CD4-positive, alpha-beta T cell (primary cell): ENCODE measurements at regions not wholly inside any gene's neighbourhood (a gene's known extent, or its start where the extent isn't known, plus 50 kb on each side); places are given as distances from the start of the nearest gene placed in this dataset.

Experiments
- ATAC-seq: fragments of 200-7000 bp; cut with Tn5 transposase; one replicate; pipeline ENCODE4 v1.10.0; 2022; ENCODE audit warnings: mild to moderate bottlenecking; ENCODE audit not compliant: poor library complexity
- CTCF ChIA-PET: fragments of 350-600 bp; sonication (Branson Sonifier 250); formaldehyde crosslinking; loops from one replicate; lab custom pipeline; 2021; ENCODE audit warnings: antibody characterized with exemption, inconsistent platforms; lab: Charles Lee
- POLR2A ChIA-PET: fragments of 350-600 bp; sonication (Branson Sonifier 250); formaldehyde crosslinking; loops from one replicate; lab custom pipeline; 2021; ENCODE audit warnings: antibody characterized with exemption, inconsistent platforms; lab: Charles Lee
- DNase-seq, 14 experiments: peaks; one replicate each; pipeline ENCODE4 v3.0.0-alpha.2; 2013 to 2020; ENCODE audit warnings: mixed read lengths in 2 of 14
- H3K27ac ChIP-seq, 2 donors: one replicate each; pipeline versions ENCODE4 v1.5.1 to v1.7.0; 2013; ENCODE audit warnings: low read length in 2 of 2, low read depth in 1 of 2, mild to moderate bottlenecking in 1 of 2
- H3K27me3 ChIP-seq, 2 experiments: 1 replicate in 1 of 2; 2 replicates in 1 of 2; pipeline versions ENCODE4 v1.6.1 to v1.7.0; 2013; ENCODE audit warnings: low read length in 2 of 2, control low read depth in 1 of 2, mild to moderate bottlenecking in 1 of 2, moderate library complexity in 1 of 2; ENCODE audit not compliant: insufficient read depth in 2 of 2, control insufficient read depth in 1 of 2
- H3K36me3 ChIP-seq: one replicate; pipeline ENCODE4 v1.6.1; 2013; ENCODE audit warnings: low read length, control low read depth; ENCODE audit not compliant: insufficient read depth
- H3K4me1 ChIP-seq: one replicate; pipeline ENCODE4 v1.6.1; 2013; ENCODE audit warnings: low read length, control low read depth; ENCODE audit not compliant: insufficient read depth
- H3K4me3 ChIP-seq: one replicate; pipeline ENCODE4 v1.5.1; 2013; ENCODE audit warnings: mild to moderate bottlenecking, low read length, moderate library complexity
- H3K9me3 ChIP-seq, 2 experiments: 1 replicate in 1 of 2; 2 replicates in 1 of 2; pipeline versions ENCODE4 v1.6.1 to v1.7.0; 2013; ENCODE audit warnings: low read length in 2 of 2, mild to moderate bottlenecking in 2 of 2, control low read depth in 1 of 2, moderate library complexity in 1 of 2; ENCODE audit not compliant: control insufficient read depth in 1 of 2, insufficient read depth in 1 of 2
- H3K27ac Mint-ChIP-seq: one replicate; pipeline ENCODE4 v1.8.0; 2020; ENCODE audit warnings: mixed read lengths
- H3K27me3 Mint-ChIP-seq: one replicate; pipeline ENCODE4 v1.8.0; 2021; ENCODE audit warnings: mixed read lengths
- H3K36me3 Mint-ChIP-seq: one replicate; pipeline ENCODE4 v1.8.0; 2021; ENCODE audit warnings: low read depth, mixed read lengths
- H3K4me1 Mint-ChIP-seq: one replicate; pipeline ENCODE4 v1.8.0; 2021; ENCODE audit warnings: low read depth, mixed read lengths
- H3K4me3 Mint-ChIP-seq: one replicate; pipeline ENCODE4 v1.8.0; 2020; ENCODE audit warnings: mild to moderate bottlenecking, mixed read lengths
- H3K9me3 Mint-ChIP-seq: one replicate; pipeline ENCODE4 v1.8.0; 2020; ENCODE audit warnings: mixed read lengths
- intact Hi-C, 2 experiments: fragments of 100-400 bp; cut with DNase I in 1 of 2; cut with micrococcal nuclease in 1 of 2; formaldehyde crosslinking; loops; one replicate each; pipeline versions ENCODE4 v1.15.1 to v1.9.0; 2023 to 2025; cut with DNase I, micrococcal nuclease
- TF ChIP-seq, protein P1 (sequence below): fragments of 200-600 bp; IDR thresholded peaks from one replicate; pipeline ENCODE4 v1.8.0; 2022; ENCODE audit warnings: antibody characterized with exemption, mild to moderate bottlenecking

DNA sequence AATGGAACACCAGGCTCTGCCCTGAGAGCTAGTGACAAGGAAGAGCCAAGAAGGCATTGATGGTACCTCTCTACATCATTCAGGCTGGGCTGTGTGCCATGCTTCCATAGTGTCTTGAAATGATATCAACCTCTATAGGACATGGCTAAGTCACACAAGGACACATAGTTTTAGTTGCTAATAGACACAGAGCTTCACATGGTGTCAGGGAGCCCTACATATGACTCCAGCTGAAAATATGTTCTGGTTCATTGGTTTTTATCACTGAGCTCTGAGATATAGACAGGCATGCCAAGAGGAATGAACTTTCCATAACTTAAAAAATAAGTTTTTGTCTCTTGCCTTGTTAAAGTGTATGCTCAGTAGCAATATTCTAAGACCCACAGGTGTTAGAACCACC, 72.1 kb upstream of the PRKG2 start:
- CTCF ChIA-PET = no interaction called here
- no peak overlapping the region for H3K4me3 Mint-ChIP-seq

DNA sequence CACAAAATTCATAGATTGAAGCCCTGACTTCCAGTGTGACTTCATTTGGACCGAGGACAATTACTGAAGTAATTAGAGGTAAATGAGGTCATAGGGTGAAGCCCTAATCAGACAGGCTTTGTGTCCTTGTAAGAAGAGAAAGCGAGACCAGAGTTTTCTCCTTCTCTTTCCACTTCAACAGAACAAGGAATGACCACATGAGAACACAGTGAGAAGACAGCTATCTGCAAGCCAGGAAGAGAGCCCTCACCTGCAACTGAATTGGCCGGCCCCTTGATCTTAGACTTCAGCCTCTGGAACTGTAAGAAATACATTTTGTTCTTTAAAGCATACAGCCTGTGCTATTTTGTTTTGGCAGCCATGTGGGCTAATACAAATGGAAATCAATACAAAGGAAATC, 67.1 kb upstream of the PRKG2 start:
- Histone ChIP-seq H3K27me3 (peaks cover 0 to 4% of the 10 kb centered on the region in 2 experiments), H3K4me3 (no peak overlapping the region), H3K36me3 (no peaks in the 10 kb centered on the region), H3K27ac (no peak overlapping the region), H3K4me1 (no peaks in the 10 kb centered on the region), H3K9me3 (no peaks in the 10 kb centered on the region)
- Mint-ChIP-seq H3K27ac (no peak overlapping the region), H3K4me1 (no peaks in the 10 kb centered on the region), H3K27me3 (peaks cover 15% of the 10 kb centered on the region), H3K4me3 (no peak overlapping the region), H3K36me3 (no peaks in the 10 kb centered on the region), H3K9me3 (no peaks in the 10 kb centered on the region)
- no peak for ATAC-seq
- intact Hi-C loops = no loop called here
- ChIA-PET CTCF (no interaction called here), POLR2A (no interaction called here)
- TF ChIP-seq, protein P1, sequence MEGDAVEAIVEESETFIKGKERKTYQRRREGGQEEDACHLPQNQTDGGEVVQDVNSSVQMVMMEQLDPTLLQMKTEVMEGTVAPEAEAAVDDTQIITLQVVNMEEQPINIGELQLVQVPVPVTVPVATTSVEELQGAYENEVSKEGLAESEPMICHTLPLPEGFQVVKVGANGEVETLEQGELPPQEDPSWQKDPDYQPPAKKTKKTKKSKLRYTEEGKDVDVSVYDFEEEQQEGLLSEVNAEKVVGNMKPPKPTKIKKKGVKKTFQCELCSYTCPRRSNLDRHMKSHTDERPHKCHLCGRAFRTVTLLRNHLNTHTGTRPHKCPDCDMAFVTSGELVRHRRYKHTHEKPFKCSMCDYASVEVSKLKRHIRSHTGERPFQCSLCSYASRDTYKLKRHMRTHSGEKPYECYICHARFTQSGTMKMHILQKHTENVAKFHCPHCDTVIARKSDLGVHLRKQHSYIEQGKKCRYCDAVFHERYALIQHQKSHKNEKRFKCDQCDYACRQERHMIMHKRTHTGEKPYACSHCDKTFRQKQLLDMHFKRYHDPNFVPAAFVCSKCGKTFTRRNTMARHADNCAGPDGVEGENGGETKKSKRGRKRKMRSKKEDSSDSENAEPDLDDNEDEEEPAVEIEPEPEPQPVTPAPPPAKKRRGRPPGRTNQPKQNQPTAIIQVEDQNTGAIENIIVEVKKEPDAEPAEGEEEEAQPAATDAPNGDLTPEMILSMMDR = no peak
- no peak for DNase-seq

More for the DNA sequence above, 72.1 kb upstream of the PRKG2 start:
- Mint-ChIP-seq H3K9me3 (no peaks in the 10 kb centered on the region), H3K27me3 (peaks cover 29% of the 10 kb centered on the region), H3K27ac (no peak overlapping the region), H3K36me3 (no peaks in the 10 kb centered on the region), H3K4me1 (no peaks in the 10 kb centered on the region)
- Histone ChIP-seq H3K36me3 (no peaks in the 10 kb centered on the region), H3K4me1 (no peaks in the 10 kb centered on the region), H3K27ac (no peak overlapping the region), H3K4me3 (no peak overlapping the region), H3K27me3 (peaks cover 0 to under 1% of the 10 kb centered on the region in 2 experiments), H3K9me3 (no peaks in the 10 kb centered on the region)
- intact Hi-C loops = no loop called here
- ATAC-seq (no peak), DNase-seq (no peak)
- TF ChIP-seq, protein P1 = no peak
- POLR2A ChIA-PET = interaction anchor here (1.0 kb wide), 1 partner anchor 8 kb away, joined by 3 read pairs; no protein-coding TSS in a partner anchor

DNA sequence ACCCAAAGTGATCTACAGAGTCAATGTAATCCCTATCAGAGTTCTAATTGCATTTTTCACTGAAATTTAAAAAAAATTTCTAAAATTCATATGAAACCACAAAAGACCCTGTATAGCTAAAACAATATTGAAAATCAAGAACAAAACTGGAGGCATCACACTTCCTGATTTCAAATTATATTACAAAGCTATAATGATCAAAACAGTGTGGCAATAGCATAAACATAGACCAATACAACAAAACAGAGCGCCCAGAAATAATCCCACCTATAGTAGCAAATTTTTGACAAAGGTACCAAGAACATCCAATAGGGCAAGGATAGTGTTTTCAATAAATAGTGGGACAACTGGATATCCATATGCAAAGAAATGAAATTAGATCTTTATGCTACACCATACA, 59.4 kb upstream of the PRKG2 start:
- H3K27me3 Mint-ChIP-seq = peaks cover 7% of the 10 kb centered on the region
- ChIA-PET CTCF (no interaction called here), POLR2A (no interaction called here)
- H3K4me3 Mint-ChIP-seq = no peak overlapping the region
- H3K9me3 ChIP-seq = peaks cover 0 to 6% of the 10 kb centered on the region in 2 experiments
- peaks cover 3% of the 10 kb centered on the region for H3K9me3 Mint-ChIP-seq
- no peaks in the 10 kb centered on the region for H3K36me3 ChIP-seq
- H3K4me1 ChIP-seq = no peaks in the 10 kb centered on the region
- no peaks in the 10 kb centered on the region for H3K36me3 Mint-ChIP-seq
- intact Hi-C loops = no loop called here
- H3K27ac ChIP-seq = no peak overlapping the region
- no peaks in the 10 kb centered on the region for H3K27me3 ChIP-seq
- no peak overlapping the region for H3K27ac Mint-ChIP-seq
- no peaks in the 10 kb centered on the region for H3K4me1 Mint-ChIP-seq
- TF ChIP-seq, protein P1 = no peak
- H3K4me3 ChIP-seq = no peak overlapping the region
- DNase-seq (no peak), ATAC-seq (no peak)
